ENCODE measurements at regions not wholly inside any gene's neighbourhood (a gene's known extent, or its start where the extent isn't known, plus 50 kb on each side); places are given as distances from the start of the nearest gene placed in this dataset.

GRCh38 chr9:70470050-70471015, 55.9 kb upstream of the KLF9 start:
- H3K79me2 ChIP-seq (ENCODE audit: insufficient read depth, low read length) = no peaks in the 10 kb centered on the region
- no peaks in the 10 kb centered on the region for H3K4me1 ChIP-seq (ENCODE audit: insufficient read depth, low read length, poor library complexity, severe bottlenecking)
- no peaks in the 10 kb centered on the region for H3F3A ChIP-seq (ENCODE audit: low read depth)
- H4K20me1 ChIP-seq (ENCODE audit: insufficient read depth, low read length, poor library complexity, severe bottlenecking) = no peaks in the 10 kb centered on the region
- H3K36me3 ChIP-seq (ENCODE audit: insufficient read depth, low read length) = no peaks in the 10 kb centered on the region
- H3K9ac ChIP-seq (ENCODE audit: low read depth, low read length, poor library complexity, severe bottlenecking) = no peak overlapping the region
- no peaks in the 10 kb centered on the region for H3K9me2 ChIP-seq (replicated peaks; ENCODE audit: low read depth, low read length)
- H2AFZ ChIP-seq (ENCODE audit: low read length) = no peak overlapping the region
- no peaks in the 10 kb centered on the region for H3K27me3 ChIP-seq (ENCODE audit: insufficient read depth, low read length, poor library complexity, severe bottlenecking)
- no peak overlapping the region for H3K4me2 ChIP-seq (ENCODE audit: low read depth, low read length, poor library complexity, severe bottlenecking)
- no peaks in the 10 kb centered on the region for H3K9me3 ChIP-seq (ENCODE audit: insufficient read depth, low read depth, low read length)
- TF ChIP-seq CTCF (conservative IDR thresholded peaks at IDR 0.05; ENCODE audit: low read length) = no peak
- TF ChIP-seq EZH2phosphoT487 (IDR thresholded peaks at IDR 0.05; ENCODE audit: borderline replicate concordance) = no peak
- no peak overlapping the region for H3K4me3 ChIP-seq (ENCODE audit: low read length, poor library complexity, severe bottlenecking)

- no peak overlapping the region for H3K9ac ChIP-seq (ENCODE audit: low read depth, low read length, poor library complexity, severe bottlenecking)
- H3K4me3 ChIP-seq (ENCODE audit: low read length, poor library complexity, severe bottlenecking) = no peak overlapping the region
- TF ChIP-seq CTCF (conservative IDR thresholded peaks at IDR 0.05; ENCODE audit: low read length) = no peak
- no peak for TF ChIP-seq EZH2phosphoT487 (IDR thresholded peaks at IDR 0.05; ENCODE audit: borderline replicate concordance)
- no peaks in the 10 kb centered on the region for H3K27me3 ChIP-seq (ENCODE audit: insufficient read depth, low read length, poor library complexity, severe bottlenecking)
- no peaks in the 10 kb centered on the region for H3F3A ChIP-seq (ENCODE audit: low read depth)
- no peaks in the 10 kb centered on the region for H3K4me1 ChIP-seq (ENCODE audit: insufficient read depth, low read length, poor library complexity, severe bottlenecking)
- no peak overlapping the region for H2AFZ ChIP-seq (ENCODE audit: low read length)
- H3K36me3 ChIP-seq (ENCODE audit: insufficient read depth, low read length) = no peaks in the 10 kb centered on the region
- no peaks in the 10 kb centered on the region for H3K9me2 ChIP-seq (replicated peaks; ENCODE audit: low read depth, low read length)
- H4K20me1 ChIP-seq (ENCODE audit: insufficient read depth, low read length, poor library complexity, severe bottlenecking) = no peaks in the 10 kb centered on the region
- H3K4me2 ChIP-seq (ENCODE audit: low read depth, low read length, poor library complexity, severe bottlenecking) = no peak overlapping the region
- H3K79me2 ChIP-seq (ENCODE audit: insufficient read depth, low read length) = no peaks in the 10 kb centered on the region
- H3K9me3 ChIP-seq (ENCODE audit: insufficient read depth, low read depth, low read length) = no peaks in the 10 kb centered on the region
Observed at GRCh38 chr9:70468291-70468690, 53.8 kb upstream of the KLF9 start.

- H3K79me2 ChIP-seq (ENCODE audit: insufficient read depth, low read length) = no peaks in the 10 kb centered on the region
- no peaks in the 10 kb centered on the region for H3K9me2 ChIP-seq (replicated peaks; ENCODE audit: low read depth, low read length)
- H3F3A ChIP-seq (ENCODE audit: low read depth) = no peaks in the 10 kb centered on the region
- no peaks in the 10 kb centered on the region for H3K9me3 ChIP-seq (ENCODE audit: insufficient read depth, low read depth, low read length)
- no peak overlapping the region for H3K4me2 ChIP-seq (ENCODE audit: low read depth, low read length, poor library complexity, severe bottlenecking)
- H3K36me3 ChIP-seq (ENCODE audit: insufficient read depth, low read length) = no peaks in the 10 kb centered on the region
- H3K9ac ChIP-seq (ENCODE audit: low read depth, low read length, poor library complexity, severe bottlenecking) = no peak overlapping the region
- H3K4me1 ChIP-seq (ENCODE audit: insufficient read depth, low read length, poor library complexity, severe bottlenecking) = no peaks in the 10 kb centered on the region
- H3K4me3 ChIP-seq (ENCODE audit: low read length, poor library complexity, severe bottlenecking) = no peak overlapping the region
- TF ChIP-seq EZH2phosphoT487 (IDR thresholded peaks at IDR 0.05; ENCODE audit: borderline replicate concordance) (no peak), CTCF (conservative IDR thresholded peaks at IDR 0.05; ENCODE audit: low read length) (no peak)
- H3K27me3 ChIP-seq (ENCODE audit: insufficient read depth, low read length, poor library complexity, severe bottlenecking) = no peaks in the 10 kb centered on the region
- H4K20me1 ChIP-seq (ENCODE audit: insufficient read depth, low read length, poor library complexity, severe bottlenecking) = no peaks in the 10 kb centered on the region
- no peak overlapping the region for H2AFZ ChIP-seq (ENCODE audit: low read length)
Observed at GRCh38 chr9:70466976-70467561, 52.6 kb upstream of the KLF9 start.
